ENCODE measurements at regions not wholly inside any gene's neighbourhood (a gene's known extent, or its start where the extent isn't known, plus 50 kb on each side); places are given as distances from the start of the nearest gene placed in this dataset.

DNA sequence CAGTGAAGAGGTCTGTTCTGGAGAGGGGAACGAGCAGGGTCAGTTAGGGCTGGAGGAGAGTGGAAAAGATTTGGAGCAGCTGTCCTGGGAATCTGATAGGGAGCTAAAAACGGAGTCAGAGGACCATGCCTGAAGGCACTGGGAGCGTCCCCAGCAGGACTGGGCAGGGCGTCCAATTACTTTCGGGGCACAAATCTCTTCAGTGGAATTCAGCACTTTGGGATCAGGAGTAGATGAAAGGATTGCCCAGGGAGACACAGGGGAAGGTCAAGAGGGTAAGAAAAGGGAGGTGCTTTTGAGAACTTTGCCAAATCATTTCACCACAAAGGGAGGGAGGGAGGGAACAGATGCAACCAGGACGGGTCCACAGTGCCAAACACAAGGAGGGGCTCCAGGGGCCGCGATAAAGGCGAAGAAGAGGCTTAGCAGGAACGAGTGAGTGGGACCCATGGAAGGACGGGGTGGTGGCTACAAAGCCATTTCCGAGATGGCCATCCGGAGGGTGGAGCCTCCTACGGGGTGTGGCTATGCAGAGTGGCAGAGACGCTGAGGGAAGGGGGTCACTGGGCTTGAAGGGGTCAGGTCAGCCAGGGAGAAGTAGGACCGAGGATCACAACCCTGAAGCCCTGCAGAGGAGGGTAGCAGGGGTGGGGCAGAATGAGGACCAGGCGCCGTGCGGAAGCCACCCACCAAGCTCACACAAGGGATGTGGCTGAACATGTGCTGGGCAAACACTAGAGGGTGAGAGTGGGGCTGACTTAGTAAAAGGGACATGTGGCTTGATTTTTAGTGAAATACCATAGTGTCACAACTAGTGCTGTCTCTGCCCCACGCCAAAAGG, 180.0 kb upstream of the RREB1 start (continued):
- TF ChIP-seq MED1 (CRISPR knock-in tag; IDR thresholded peaks at IDR 0.05; ENCODE audit: borderline replicate concordance) (no peak), ELF4 (CRISPR knock-in tag; IDR thresholded peaks at IDR 0.05) (no peak), ZNF584 (CRISPR knock-in tag; IDR thresholded peaks at IDR 0.05; ENCODE audit: low read depth) (no peak), NR2C1 (IDR thresholded peaks at IDR 0.05) (no peak), NR2C1 (tag; IDR thresholded peaks at IDR 0.05) (0 out of 2 replicates have a peak, but pooled peaks have one; percentile 40), TAF7 (tag; IDR thresholded peaks at IDR 0.05) (peak; percentile 68), RBM34 (IDR thresholded peaks at IDR 0.05; ENCODE audit: borderline replicate concordance, insufficient read depth, low read length) (no peak), MIER1 (IDR thresholded peaks at IDR 0.05; ENCODE audit: low read depth) (no peak), HNRNPUL1 (IDR thresholded peaks at IDR 0.05; ENCODE audit: low read length) (no peak), FOXA3 (CRISPR knock-in tag; conservative IDR thresholded peaks at IDR 0.05 in 1 of 2, IDR thresholded peaks at IDR 0.05 in 1 of 2) (no peak), NR2F6 (CRISPR knock-in tag; IDR thresholded peaks at IDR 0.05) (no peak), KLF16 (IDR thresholded peaks at IDR 0.05) (no peak), MAX (CRISPR knock-in tag; IDR thresholded peaks at IDR 0.05) (peak; percentile 85), ZNF707 (CRISPR knock-in tag; conservative IDR thresholded peaks at IDR 0.05) (no peak), CREB3L1 (IDR thresholded peaks at IDR 0.05; ENCODE audit: borderline replicate concordance, low read depth) (0 out of 2 replicates have a peak, but pooled peaks have one; percentile 28), PHB (CRISPR knock-in tag; IDR thresholded peaks at IDR 0.05) (no peak), ZNF512 (tag; IDR thresholded peaks at IDR 0.05) (0 out of 2 replicates have a peak, but pooled peaks have one; percentile 31), TAF1 (IDR thresholded peaks at IDR 0.05; ENCODE audit: control insufficient read depth, extremely low read depth, insufficient read depth, low read length, severe bottlenecking) (peak; percentile 46), CBX2 (IDR thresholded peaks at IDR 0.05; ENCODE audit: insufficient read depth, low read length, poor library complexity, severe bottlenecking) (no peak), TFE3 (CRISPR knock-in tag; IDR thresholded peaks at IDR 0.05) (no peak), CSDE1 (IDR thresholded peaks at IDR 0.05) (no peak), RAD51 (IDR thresholded peaks at IDR 0.05; ENCODE audit: borderline replicate concordance, low read depth) (peak; percentile 11; the same call in 1 of the 2 replicates)
- TF ChIP-seq, protein P1, sequence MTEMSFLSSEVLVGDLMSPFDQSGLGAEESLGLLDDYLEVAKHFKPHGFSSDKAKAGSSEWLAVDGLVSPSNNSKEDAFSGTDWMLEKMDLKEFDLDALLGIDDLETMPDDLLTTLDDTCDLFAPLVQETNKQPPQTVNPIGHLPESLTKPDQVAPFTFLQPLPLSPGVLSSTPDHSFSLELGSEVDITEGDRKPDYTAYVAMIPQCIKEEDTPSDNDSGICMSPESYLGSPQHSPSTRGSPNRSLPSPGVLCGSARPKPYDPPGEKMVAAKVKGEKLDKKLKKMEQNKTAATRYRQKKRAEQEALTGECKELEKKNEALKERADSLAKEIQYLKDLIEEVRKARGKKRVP (CRISPR knock-in tag; IDR thresholded peaks at IDR 0.05): no peak

Data from K562 (cell line).